ENCODE measurements at regions not wholly inside any gene's neighbourhood (a gene's known extent, or its start where the extent isn't known, plus 50 kb on each side); places are given as distances from the start of the nearest gene placed in this dataset.

GRCh38 chr1:10848109-10848684 is 51.8 kb upstream of the CASZ1 start:
- FAIRE-seq = no peak
- no peak for DNase-seq (ENCODE audit: insufficient read length, low spot score)

- DNase-seq (ENCODE audit: insufficient read length, low spot score) (no peak), FAIRE-seq (no peak)
Measured at GRCh38 chr1:10850026-10850425, 53.6 kb upstream of the CASZ1 start.

- FAIRE-seq (no peak), DNase-seq (ENCODE audit: insufficient read length, low spot score) (no peak)
Measured at GRCh38 chr1:10851024-10852013, 54.9 kb upstream of the CASZ1 start.

GRCh38 chr1:10852018-10852417 is 55.6 kb upstream of the CASZ1 start:
- no peak for DNase-seq (ENCODE audit: insufficient read length, low spot score)

GRCh38 chr1:10852486-10852885 is 56.0 kb upstream of the CASZ1 start:
- DNase-seq (ENCODE audit: insufficient read length, low spot score) (no peak), FAIRE-seq (no peak)

More at GRCh38 chr1:10852018-10852417, 55.6 kb upstream of the CASZ1 start:
- FAIRE-seq = no peak

- FAIRE-seq (peak; percentile 98), DNase-seq (ENCODE audit: insufficient read length, low spot score) (no peak)
Measured at GRCh38 chr1:10852998-10853520, 56.6 kb upstream of the CASZ1 start.

GRCh38 chr1:10853701-10854100 is 57.3 kb upstream of the CASZ1 start:
- FAIRE-seq = no peak
- DNase-seq (ENCODE audit: insufficient read length, low spot score) = no peak

- FAIRE-seq (no peak), DNase-seq (ENCODE audit: insufficient read length, low spot score) (no peak)
Measured at GRCh38 chr1:10854856-10855459, 58.5 kb upstream of the CASZ1 start.

GRCh38 chr1:10856176-10856683 is 59.8 kb upstream of the CASZ1 start:
- FAIRE-seq = no peak
- DNase-seq (ENCODE audit: insufficient read length, low spot score) = no peak

GRCh38 chr1:10856863-10857598 is 60.6 kb upstream of the CASZ1 start:
- DNase-seq (ENCODE audit: insufficient read length, low spot score) (no peak), FAIRE-seq (no peak)

- DNase-seq (ENCODE audit: insufficient read length, low spot score) (no peak), FAIRE-seq (no peak)
Measured at GRCh38 chr1:10857687-10858086, 61.2 kb upstream of the CASZ1 start.

GRCh38 chr1:10860218-10860617 is 63.8 kb upstream of the CASZ1 start:
- FAIRE-seq (no peak), DNase-seq (ENCODE audit: insufficient read length, low spot score) (no peak)

GRCh38 chr1:10860682-10861081 is 64.2 kb upstream of the CASZ1 start:
- no peak for DNase-seq (ENCODE audit: insufficient read length, low spot score)
- FAIRE-seq = no peak

GRCh38 chr1:10861822-10862221 is 65.4 kb upstream of the CASZ1 start:
- FAIRE-seq = no peak
- DNase-seq (ENCODE audit: insufficient read length, low spot score) = no peak

GRCh38 chr1:10862743-10863335 is 66.4 kb upstream of the CASZ1 start:
- no peak for FAIRE-seq
- no peak for DNase-seq (ENCODE audit: insufficient read length, low spot score)

GRCh38 chr1:10863886-10864285 is 67.4 kb upstream of the CASZ1 start:
- DNase-seq (ENCODE audit: insufficient read length, low spot score) = no peak
- no peak for FAIRE-seq

- FAIRE-seq = no peak
Measured at GRCh38 chr1:10864776-10865175, 68.3 kb upstream of the CASZ1 start.

GRCh38 chr1:10865518-10866320 is 69.3 kb upstream of the CASZ1 start:
- DNase-seq (ENCODE audit: insufficient read length, low spot score) = no peak
- no peak for FAIRE-seq

More at GRCh38 chr1:10864776-10865175, 68.3 kb upstream of the CASZ1 start:
- no peak for DNase-seq (ENCODE audit: insufficient read length, low spot score)

Measured in HTR-8/SVneo (cell line).